Activated CD8-positive, alpha-beta memory T cell treated with anti-CD3 and anti-CD28 coated beads for 24 hours (primary cell): ENCODE measurements at regions not wholly inside any gene's neighbourhood (a gene's known extent, or its start where the extent isn't known, plus 50 kb on each side); places are given as distances from the start of the nearest gene placed in this dataset.

Experiments used
- DNase-seq: peaks from one replicate; pipeline ENCODE4 v3.0.0-alpha.2; 2020

DNA sequence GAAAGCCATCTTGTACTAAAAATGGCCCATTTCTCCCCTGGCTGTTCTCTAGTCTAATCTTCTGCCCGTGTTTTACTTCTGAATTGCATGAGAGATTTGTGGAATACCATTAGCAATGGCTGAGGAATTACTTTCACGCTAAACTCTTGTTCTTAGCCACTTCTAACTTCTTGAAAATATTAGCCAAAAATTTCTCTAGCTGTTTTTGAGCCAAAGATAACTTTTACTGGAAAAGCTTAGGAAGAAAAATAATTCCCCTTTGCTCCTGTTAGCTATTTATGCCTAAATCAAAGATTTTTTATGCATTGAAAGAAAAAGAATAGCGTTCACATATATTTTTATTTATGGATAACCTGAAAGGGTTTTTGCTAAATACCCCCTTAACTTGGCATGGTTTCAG, 287.8 kb downstream of the MTRR start:
- no peak for DNase-seq

DNA sequence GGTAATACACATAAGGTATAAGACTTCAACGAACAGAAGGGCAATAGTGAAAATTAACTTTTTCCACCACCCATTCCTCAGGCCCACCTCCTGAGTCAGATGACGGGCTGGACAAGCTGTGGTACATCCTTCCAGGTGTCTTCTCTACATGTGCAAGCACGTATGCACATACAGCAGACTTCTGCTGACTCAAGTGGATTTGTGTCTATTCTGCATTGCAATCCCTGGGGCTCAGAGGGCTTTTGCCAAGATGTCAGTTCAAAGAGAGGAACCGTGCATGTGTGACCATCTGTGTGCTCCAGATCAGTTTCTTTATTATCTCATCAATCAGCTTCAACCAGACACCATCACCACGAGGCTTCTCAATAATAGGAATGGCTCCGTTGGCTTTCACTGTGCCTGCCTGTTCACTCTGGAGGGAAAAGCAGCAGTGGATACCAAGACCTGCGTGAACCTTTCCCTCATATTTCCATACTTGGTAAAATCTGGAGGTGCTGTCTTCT, 288.4 kb downstream of the MTRR start:
- no peak for DNase-seq

DNA sequence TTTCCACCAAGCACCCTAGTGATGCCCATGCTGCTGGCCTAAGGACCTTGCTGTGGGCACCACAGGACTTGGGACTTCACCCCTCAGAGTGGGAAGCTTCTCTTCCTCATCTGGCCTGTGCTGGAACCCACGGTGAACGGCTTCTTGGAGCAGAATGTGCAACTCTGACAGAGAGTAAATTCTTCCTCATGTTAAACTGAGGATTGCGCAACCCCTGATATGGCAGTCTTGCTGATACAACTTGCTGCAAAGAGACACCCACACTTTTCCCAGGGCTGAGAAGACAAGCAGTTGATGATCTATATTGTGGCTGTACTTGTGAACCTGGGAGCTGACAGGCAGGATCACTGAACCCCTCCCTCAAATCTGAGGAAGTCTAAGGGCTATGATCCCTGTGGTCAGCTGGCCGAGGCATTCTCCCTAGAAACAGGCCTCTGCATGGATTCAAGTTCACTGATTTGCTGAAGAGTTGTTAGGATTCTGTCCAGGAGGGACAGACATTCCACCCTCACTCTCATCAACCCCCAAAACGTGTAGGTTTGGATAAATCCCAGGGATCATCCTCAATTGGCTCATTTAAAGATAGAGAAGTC, 307.2 kb downstream of the MTRR start:
- DNase-seq, result no peak

GRCh38 chr5:8184455-8185063, 315.6 kb downstream of the MTRR start:
- DNase-seq, result no peak

DNA sequence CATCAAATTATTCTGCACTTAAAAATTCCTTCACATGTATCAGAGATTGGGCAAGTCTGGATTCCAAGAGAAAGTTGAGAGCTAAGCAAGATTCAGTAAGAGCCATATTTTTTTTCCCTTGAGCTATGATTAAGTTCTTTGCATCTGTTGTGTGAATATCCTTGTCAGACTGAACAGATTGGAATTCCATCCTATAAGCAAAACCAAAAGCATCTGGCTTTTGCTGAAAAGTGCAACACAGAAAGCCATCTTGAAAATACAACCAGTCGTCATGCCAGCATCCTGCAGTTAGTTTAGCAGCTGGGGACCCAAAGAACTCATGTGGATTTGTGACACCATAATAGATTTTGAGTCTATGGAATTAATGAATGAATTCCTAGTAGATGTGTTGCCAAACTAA, 316.9 kb downstream of the MTRR start:
- DNase-seq, result no peak

- DNase-seq, result no peak
These were observed 320.1 kb downstream of the MTRR start for GRCh38 chr5:8188874-8189565.

DNA sequence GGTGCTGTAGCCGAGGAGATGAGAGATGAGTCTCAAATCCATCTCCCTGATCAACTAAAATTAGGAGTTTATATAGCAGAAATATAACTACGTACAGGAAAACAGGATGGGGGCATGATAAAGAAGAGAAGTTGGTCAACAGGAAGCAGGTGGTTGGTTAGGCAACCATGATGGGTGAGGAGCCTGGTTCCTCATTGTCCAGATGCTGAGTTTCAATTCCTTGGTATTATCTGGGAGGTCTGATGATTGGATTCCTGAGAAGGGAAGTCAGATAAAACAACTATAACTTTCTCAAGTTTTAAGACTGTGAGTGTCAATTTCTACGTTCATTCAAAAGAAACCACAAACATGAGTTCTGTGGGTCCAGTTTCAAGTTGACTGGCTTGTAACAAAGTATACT, 323.9 kb downstream of the MTRR start:
- DNase-seq, result no peak

DNA sequence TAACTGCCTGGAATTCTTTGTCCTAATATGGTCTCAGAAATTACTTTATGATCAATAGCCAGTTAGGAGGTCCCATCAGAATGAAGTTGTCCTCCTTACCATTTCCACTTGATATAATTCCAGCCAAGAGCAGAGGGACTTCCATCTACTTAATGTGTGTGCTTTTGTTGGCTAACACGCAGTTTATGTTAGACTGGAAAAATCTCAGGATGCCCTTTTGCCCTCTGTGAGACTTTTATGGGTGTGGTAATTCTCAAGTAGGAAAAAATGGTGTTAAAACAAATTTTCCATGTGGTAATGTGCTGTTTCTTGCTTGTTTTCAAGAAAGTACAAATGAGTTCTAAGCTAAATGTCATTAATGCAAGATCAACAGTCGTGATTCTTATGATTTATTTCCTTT, 327.1 kb downstream of the MTRR start:
- DNase-seq, result no peak

DNA sequence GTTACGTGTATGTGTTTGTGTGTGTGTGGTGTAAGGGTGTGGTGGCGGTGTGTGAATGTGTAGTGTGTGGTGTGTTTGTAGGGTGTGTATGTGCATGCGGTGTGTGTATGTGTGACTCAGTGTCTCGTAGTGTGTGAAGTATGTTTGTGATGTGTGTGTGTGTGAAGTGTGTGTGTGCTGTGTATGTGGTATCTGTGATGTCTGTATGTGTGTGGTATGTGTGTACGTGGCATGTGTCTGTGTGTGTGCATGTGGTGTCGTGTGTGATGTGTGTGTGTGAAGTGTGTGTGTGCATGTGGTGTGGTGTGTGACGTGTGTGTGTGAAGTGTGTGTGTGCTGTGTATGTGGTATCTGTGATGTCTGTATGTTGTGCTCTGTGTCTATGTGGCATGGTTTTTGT, 339.4 kb downstream of the MTRR start:
- no peak for DNase-seq

GRCh38 chr5:8209500-8209899, 340.6 kb downstream of the MTRR start:
- DNase-seq, result no peak

DNA sequence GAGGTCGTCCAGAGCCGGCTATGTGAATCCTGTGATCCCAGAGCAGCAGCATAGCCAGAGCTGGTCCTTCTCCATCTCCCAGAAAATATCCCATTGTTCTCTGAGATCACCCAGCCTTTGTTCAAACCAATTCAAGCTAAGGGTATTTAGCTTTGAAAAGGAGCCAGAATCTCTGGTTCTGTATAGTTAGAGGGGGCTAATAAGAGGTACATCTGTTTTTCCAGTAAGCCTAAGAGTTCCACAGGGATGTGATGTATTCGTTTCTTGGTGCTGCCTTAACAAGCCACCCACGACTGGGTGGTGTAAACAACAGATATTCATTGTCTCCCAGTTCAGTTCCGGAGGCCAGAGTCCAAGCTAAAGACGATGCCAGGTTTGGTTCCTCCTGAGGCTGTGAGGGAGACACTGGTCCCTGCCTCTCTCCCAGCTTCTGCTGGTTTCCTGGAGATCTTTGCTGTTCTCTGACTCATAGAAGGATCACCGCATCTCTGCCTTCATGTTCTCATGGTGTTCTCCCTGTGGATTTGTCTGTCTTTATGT, 344.8 kb downstream of the MTRR start:
- DNase-seq, result no peak

GRCh38 chr5:8216921-8217320, 348.0 kb downstream of the MTRR start:
- no peak for DNase-seq

DNA sequence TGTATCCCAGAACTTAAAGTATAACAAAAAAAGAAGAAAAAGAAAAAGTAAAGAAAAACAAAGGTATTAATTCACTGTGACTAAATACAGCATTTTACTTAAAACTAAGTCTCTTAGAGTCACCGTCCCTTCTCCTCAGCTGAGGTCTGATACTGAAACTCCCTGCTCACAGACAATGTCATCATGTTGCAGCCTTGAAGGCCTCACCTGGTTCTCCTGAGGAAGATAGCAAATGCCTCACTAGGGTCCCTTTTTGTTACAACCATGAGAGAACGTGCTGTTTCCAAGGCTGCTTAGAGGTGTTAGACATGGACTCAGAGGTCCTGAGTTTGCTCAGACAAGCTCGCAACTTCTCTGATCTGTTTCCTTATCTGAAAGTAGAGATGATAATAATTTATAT, 357.2 kb downstream of the MTRR start:
- no peak for DNase-seq

DNA sequence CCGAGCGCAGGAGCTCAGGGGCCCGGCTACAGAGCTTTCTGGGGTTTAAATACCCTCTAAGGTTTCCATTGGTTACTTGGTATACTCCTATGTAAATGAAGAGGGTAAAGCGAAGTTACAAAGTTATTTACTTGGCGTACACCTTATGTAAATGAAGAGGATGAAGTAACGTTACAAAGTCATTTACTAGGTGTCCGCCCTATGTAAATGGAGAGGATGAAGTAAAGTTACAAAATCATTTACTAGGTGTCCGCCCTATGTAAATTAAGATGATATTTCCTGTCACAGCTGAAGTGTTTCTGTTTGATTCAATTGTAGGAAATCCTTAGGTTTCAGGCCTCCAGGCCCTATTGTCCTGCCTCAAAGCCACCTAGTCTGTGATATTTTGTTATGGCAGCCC, 358.2 kb downstream of the MTRR start:
- DNase-seq, result no peak

DNA sequence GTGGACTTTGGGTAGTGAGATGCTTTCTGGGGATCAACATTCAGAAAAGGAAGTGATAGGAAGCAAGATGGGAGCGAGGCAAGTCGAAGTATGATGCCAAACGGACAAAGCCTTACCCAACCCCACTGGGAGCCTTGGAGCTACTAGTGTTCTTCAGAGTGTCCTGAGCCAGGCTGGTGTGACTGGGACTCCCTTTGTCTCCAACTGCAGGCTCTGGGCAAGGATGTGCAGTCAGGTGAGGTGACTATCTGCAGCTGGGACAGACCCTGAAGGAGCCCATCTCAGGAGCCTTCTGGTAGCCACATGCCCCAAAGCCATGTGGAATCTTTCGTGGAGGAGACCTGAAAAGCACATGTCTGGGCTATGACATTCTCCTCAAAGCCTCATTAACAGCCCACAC, 360.6 kb downstream of the MTRR start:
- DNase-seq, result no peak

GRCh38 chr5:8230868-8231267, 361.9 kb downstream of the MTRR start:
- no peak for DNase-seq

DNA sequence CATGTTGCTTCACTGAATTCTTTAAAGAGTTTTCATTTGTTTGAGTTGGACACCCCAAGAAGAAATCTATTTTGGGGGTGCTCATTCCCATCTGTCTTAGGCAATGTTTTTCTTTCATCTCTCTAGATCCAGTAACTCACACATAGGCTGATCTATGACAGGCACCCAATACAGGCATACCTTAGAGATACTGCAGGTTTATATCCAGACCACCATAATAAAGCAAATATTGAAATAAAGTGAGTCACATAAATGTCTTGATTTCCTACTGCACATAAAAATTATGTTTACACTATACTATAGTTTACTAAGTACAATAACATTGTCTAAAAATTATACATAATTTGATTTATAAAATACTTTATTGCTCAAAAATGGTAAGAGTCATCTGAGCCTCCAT, 364.5 kb downstream of the MTRR start:
- DNase-seq, result no peak

- no peak for DNase-seq
These were observed 365.3 kb downstream of the MTRR start for GRCh38 chr5:8234179-8234770.

DNA sequence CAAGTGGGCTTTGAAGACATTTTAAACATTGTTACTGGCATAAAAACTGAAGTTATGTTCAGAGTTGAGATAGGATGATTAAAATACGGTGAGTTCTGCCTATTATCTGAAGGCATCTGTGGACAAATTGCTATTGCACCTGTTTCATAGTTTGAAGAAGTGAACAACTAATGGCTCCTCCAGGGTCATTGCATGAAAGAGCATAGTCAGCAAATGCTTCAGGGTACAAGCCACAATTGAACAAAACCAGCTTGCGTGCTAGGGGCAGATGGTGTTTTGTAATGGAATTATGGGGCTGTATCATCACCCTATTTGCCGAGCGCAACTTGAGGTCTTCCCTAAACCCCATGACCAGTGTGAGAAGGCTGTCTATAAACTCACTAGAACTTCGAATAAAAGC, 369.1 kb downstream of the MTRR start:
- no peak for DNase-seq

DNA sequence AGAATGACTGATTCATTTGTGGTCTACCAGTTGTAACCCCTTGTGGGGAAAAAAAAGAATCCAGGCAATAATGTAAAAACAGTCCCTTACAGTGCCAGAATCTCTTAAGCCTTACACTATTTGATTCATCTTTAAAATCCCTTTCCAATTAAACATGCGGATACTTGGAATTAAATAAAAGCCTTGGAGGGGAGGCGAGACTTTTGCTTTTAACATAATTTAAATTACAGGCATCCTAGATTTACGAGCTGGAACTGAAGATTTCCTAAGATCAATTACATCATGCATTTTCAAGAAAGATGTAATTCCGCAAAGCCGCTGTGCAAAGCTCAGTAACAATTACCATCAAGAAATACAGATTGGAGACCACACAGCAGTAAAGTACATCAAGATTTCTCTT, 370.2 kb downstream of the MTRR start:
- DNase-seq, result no peak

DNA sequence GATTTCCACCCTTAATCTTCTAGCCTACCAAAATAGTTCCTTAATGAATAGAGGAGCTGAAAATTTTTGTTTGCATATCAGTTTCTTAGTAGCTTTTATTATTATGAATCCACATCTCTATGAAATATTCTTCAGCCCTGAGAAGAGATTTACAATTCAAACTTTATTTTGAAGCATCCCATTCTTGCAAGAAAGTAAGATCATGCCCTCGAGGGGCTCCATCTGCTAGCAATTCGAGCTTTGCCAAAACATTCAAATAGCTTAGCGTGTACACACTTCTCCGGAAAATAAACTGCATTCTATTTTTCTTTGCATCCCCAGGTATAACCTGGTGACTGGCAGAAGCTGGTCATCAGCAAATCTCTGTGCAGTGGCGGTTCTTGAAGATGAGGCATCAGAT, 370.7 kb downstream of the MTRR start:
- no peak for DNase-seq

DNA sequence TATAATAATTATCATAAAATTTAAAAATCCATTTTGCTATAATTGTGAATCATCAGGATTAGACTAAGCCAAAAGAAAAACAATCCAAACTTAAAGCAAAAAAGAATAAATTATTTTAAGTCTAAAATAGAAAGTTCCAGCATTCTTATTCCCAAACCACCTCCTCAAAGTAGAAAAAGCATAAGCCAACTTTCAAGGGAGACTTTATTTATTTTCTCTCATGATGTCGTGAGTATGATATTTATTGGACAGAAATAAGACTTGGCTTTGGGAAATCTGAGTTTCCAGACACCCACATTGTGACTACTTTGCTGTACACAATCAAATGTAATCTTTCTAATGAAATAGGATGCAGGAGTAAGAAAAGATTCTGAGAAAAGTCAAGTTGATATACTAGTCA, 372.1 kb downstream of the MTRR start:
- DNase-seq, result no peak

DNA sequence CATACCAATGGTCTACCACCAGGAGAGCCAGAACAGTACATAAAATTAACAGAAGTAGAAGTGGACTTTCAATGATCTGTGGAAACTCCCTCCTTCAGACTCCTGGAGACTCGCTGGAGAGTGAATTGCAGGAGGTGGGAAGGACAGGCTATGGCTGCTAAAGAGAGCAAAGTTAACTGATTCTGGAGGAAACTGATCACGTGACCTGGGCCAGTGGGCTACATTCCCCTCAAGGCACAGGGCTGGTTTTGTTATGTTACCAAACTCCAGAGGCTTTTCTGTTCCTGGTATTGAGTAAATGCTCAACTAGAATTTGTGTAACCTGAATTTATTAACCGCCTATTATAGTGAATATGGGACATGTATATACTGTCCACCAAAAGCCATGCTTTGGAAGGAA, 372.6 kb downstream of the MTRR start:
- DNase-seq, result no peak
